ENCODE measurements at regions not wholly inside any gene's neighbourhood (a gene's known extent, or its start where the extent isn't known, plus 50 kb on each side); places are given as distances from the start of the nearest gene placed in this dataset.

DNA sequence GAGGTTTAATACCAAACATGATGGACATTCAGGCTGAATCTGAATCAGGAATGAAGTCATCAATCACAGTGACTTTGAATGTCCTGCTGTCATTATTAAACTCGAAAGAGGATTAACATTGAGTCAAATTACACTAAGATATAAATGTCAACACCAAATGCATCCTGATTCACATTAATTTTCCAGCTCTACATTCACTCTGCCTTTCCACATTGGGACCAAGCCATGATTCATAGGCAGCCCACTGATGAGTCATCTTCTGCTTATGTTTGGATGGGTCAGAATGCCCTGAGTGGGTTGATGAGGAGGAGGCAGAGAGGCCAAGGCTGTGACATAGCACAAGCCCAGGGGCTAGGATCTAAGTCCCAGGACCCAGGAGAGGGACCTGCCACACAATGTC lies 247.6 kb upstream of the RPS6KA3 start:
- TF ChIP-seq, protein P1, sequence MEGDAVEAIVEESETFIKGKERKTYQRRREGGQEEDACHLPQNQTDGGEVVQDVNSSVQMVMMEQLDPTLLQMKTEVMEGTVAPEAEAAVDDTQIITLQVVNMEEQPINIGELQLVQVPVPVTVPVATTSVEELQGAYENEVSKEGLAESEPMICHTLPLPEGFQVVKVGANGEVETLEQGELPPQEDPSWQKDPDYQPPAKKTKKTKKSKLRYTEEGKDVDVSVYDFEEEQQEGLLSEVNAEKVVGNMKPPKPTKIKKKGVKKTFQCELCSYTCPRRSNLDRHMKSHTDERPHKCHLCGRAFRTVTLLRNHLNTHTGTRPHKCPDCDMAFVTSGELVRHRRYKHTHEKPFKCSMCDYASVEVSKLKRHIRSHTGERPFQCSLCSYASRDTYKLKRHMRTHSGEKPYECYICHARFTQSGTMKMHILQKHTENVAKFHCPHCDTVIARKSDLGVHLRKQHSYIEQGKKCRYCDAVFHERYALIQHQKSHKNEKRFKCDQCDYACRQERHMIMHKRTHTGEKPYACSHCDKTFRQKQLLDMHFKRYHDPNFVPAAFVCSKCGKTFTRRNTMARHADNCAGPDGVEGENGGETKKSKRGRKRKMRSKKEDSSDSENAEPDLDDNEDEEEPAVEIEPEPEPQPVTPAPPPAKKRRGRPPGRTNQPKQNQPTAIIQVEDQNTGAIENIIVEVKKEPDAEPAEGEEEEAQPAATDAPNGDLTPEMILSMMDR (IDR thresholded peaks at IDR 0.05) = no peak
- Histone ChIP-seq H3K4me3 (no peak overlapping the region), H3K9ac (ENCODE audit: low read depth in 2 of 2, low read length in 2 of 2) (no peak overlapping the region), H3K27ac (no peak overlapping the region), H3K9me3 (no peaks in the 10 kb centered on the region), H3K4me1 (no peaks in the 10 kb centered on the region), H3K27me3 (no peaks in the 10 kb centered on the region), H3K36me3 (no peaks in the 10 kb centered on the region)
- DNase-seq = no peak
- intact Hi-C loops (cut with DNase I) = no loop called here

DNA sequence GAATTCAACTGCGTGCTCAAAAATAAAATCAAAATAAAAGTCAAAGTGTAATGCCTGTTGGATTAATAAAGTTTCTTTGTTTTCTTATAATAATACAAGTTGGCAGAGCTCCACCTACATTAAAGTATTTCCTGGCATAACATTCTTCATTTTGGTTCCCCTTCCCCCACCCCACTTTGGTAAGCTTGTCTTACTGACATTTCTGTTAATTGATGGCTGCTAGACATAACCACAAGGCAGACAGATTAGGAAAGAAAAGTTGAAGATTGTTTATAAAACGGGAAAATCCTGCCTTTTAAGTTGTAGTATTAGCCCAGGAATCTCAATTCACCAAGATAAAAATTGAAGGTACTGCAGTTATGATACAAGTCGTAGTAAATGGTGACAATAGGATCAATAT lies 246.5 kb upstream of the RPS6KA3 start:
- Histone ChIP-seq H3K9ac (ENCODE audit: low read depth in 2 of 2, low read length in 2 of 2) (no peak overlapping the region), H3K27me3 (no peaks in the 10 kb centered on the region), H3K36me3 (no peaks in the 10 kb centered on the region), H3K4me3 (no peak overlapping the region), H3K9me3 (no peaks in the 10 kb centered on the region), H3K4me1 (no peaks in the 10 kb centered on the region), H3K27ac (no peak overlapping the region)
- no peak for DNase-seq
- intact Hi-C loops (cut with DNase I) = no loop called here
- TF ChIP-seq, protein P1 (IDR thresholded peaks at IDR 0.05) = no peak

DNA sequence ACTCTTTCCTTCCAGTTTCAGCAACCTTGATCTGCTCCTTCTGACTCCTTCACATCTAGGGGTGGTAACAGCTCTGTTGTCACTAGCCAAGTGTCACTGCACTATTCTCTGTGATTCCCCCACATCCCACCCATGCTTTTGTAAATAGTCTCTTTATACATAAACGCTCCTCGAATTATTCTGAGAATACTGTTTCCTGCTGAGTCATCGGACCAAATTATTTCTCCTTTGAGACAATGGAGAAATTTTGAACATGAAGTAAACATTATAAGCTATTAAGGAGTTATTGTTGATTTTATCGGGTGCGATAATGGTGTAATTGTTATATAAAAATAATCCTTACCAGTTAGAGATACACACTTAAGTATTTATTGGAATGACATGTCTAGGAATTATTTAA lies 245.1 kb upstream of the RPS6KA3 start:
- Histone ChIP-seq H3K4me1 (no peaks in the 10 kb centered on the region), H3K27me3 (no peaks in the 10 kb centered on the region), H3K27ac (no peak overlapping the region), H3K9me3 (no peaks in the 10 kb centered on the region), H3K9ac (ENCODE audit: low read depth in 2 of 2, low read length in 2 of 2) (no peak overlapping the region), H3K36me3 (no peaks in the 10 kb centered on the region), H3K4me3 (no peak overlapping the region)
- DNase-seq = no peak
- TF ChIP-seq, protein P1 (IDR thresholded peaks at IDR 0.05) = no peak
- intact Hi-C loops (cut with DNase I) = no loop called here

DNA sequence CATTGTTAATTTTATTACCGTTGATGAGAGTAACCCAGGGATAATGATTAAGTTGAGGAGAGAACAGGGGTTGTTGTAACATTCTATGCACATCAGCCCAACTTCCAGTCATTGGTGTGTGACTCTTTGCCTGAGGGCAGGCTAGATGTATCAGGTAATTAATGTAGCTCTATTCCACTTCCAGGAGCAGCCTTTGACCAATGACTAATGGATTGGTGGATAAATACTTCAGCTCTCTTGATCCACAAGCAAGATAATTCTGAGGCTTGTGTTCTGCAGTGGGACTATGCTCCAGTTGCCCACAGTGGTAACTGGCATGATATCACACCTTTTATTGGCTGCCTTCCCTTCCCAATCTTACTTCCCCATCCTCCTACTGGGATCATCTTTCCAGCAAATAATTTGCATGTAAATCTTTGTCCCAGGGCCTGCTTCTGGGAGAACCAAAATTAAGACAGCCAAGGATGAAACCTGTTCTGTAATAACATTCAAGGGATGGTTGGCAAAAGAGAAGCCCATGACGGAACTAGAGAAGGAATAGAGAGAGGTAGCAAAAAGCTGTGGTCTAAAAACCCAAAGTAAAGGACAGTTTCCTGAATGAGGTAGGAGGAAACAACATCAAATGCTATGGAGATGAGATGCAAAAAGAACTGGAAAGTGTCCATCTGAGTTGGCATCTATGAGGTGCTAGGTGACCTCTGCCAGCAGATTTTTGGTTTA lies 241.4 kb upstream of the RPS6KA3 start:
- H3K9me3 ChIP-seq = no peaks in the 10 kb centered on the region
- H3K27ac ChIP-seq = no peak overlapping the region
- H3K4me3 ChIP-seq = no peak overlapping the region
- no peak overlapping the region for H3K9ac ChIP-seq (ENCODE audit: low read depth in 2 of 2, low read length in 2 of 2)
- no peaks in the 10 kb centered on the region for H3K4me1 ChIP-seq
- H3K36me3 ChIP-seq = no peaks in the 10 kb centered on the region
- no peaks in the 10 kb centered on the region for H3K27me3 ChIP-seq
- intact Hi-C loops (cut with DNase I) = no loop called here
- no peak for DNase-seq
- TF ChIP-seq, protein P1 (IDR thresholded peaks at IDR 0.05) = no peak

DNA sequence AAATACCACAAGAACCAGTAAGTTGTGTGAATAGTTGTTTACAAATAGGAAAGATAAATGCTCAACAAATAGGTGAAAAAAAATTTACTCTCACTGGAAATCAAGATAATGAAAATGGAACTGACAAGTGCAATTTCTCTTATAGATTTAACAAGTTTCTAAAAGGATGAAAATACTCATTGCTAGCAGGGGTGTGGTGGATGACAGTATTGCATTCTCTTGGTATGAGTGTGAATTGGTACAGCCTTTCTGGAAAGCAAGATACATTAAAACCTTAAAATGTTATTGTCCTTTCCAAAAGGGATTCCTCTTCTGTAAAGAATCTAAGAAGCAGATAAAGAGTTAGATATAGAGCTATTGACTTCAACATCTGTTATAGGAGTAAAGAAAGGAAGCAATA lies 240.0 kb upstream of the RPS6KA3 start:
- no peak overlapping the region for H3K27ac ChIP-seq
- intact Hi-C loops (cut with DNase I) = no loop called here
- H3K9ac ChIP-seq (ENCODE audit: low read depth in 2 of 2, low read length in 2 of 2) = no peak overlapping the region
- no peaks in the 10 kb centered on the region for H3K27me3 ChIP-seq
- DNase-seq = no peak
- no peak overlapping the region for H3K4me3 ChIP-seq
- H3K4me1 ChIP-seq = no peaks in the 10 kb centered on the region
- H3K36me3 ChIP-seq = no peaks in the 10 kb centered on the region
- no peaks in the 10 kb centered on the region for H3K9me3 ChIP-seq
- TF ChIP-seq, protein P1 (IDR thresholded peaks at IDR 0.05) = no peak

Measured in colonic mucosa (tissue), 4 donors.